Right atrium auricular region (tissue), 2 donors: ENCODE measurements at regions not wholly inside any gene's neighbourhood (a gene's known extent, or its start where the extent isn't known, plus 50 kb on each side); places are given as distances from the start of the nearest gene placed in this dataset.

Experiments
- DNase-seq: peaks from one replicate; pipeline ENCODE4 v3.0.0-alpha.2; 2019; ENCODE audit warnings: low spot score
- H3K27ac ChIP-seq, 2 donors: fragments of 200-600 bp; sonication (generic); 1 replicate in 1 of 2; 2 replicates in 1 of 2; pipeline ENCODE4 v1.5.1; 2016 to 2019
- H3K27me3 ChIP-seq, 2 donors: fragments of 200-600 bp; sonication (generic); one replicate each; pipeline versions ENCODE4 v1.5.1 to v1.6.0; 2017 to 2019
- H3K36me3 ChIP-seq: fragments of 200-600 bp; sonication (generic); one replicate; pipeline ENCODE4 v1.5.1; 2016
- H3K4me1 ChIP-seq, 2 donors: fragments of 200-600 bp; sonication (generic); one replicate each; pipeline versions ENCODE4 v1.5.1 to v1.6.0; 2017 to 2019
- H3K4me3 ChIP-seq, 2 donors: fragments of 200-600 bp; sonication (generic); 1 replicate in 1 of 2; 2 replicates in 1 of 2; pipeline ENCODE4 v1.5.1; 2017 to 2019; ENCODE audit warnings: mild to moderate bottlenecking in 1 of 2, moderate library complexity in 1 of 2
- H3K9me3 ChIP-seq, 2 donors: fragments of 200-600 bp; sonication (generic); one replicate each; pipeline ENCODE4 v1.5.1; 2019
- CTCF ChIP-seq, 2 donors: fragments of 200-600 bp; sonication (generic); IDR thresholded peaks; one replicate each; pipeline ENCODE4 v1.5.1; 2019; ENCODE audit warnings: antibody characterized with exemption in 2 of 2

GRCh38 chr4:144531841-144532240 is 114.1 kb upstream of the HHIP start:
- DNase-seq, result no peak
- Histone ChIP-seq H3K27me3 (no peaks in the 10 kb centered on the region), H3K4me1 (no peaks in the 10 kb centered on the region), H3K4me3 (no peak overlapping the region), H3K36me3 (no peaks in the 10 kb centered on the region), H3K27ac (no peak overlapping the region), H3K9me3 (no peaks in the 10 kb centered on the region)
- TF ChIP-seq CTCF (IDR thresholded peaks at IDR 0.05), result no peak

DNA sequence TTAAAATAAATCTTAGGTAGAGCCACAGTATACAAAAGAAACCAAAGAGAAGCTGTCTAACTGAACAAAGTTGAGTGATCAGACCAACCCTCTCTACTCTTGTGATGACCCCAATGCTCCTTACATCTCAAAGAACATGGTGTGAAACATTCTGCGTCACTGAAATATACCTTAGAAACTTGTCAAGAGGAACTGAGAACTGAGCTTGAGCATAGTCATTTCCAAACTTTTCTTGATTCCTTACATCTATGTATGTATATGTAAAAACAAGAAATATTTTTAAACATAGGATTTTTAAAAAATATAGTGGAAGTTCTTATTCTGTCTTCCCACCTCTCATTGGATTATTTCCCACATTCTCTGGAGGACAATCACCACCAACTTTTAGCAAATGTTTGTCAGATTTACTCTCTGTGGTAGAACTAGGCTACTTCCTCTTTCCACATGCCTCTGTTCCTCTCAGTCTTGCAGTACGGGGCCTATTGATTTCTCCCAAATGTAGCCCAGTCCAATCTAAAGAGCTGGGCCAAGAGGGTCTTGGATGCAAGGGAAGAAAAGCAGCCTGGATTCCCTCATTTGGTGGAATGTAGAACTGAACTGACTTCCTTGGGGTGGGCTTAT is 98.2 kb upstream of the HHIP start:
- Histone ChIP-seq H3K9me3 (peaks cover 0 to 8% of the 10 kb centered on the region in 2 donors), H3K27ac (no peak overlapping the region), H3K36me3 (no peaks in the 10 kb centered on the region), H3K27me3 (no peaks in the 10 kb centered on the region), H3K4me3 (no peak overlapping the region), H3K4me1 (no peaks in the 10 kb centered on the region)
- no peak for DNase-seq
- TF ChIP-seq CTCF (IDR thresholded peaks at IDR 0.05), result no peak

- TF ChIP-seq CTCF (IDR thresholded peaks at IDR 0.05), result no peak
- no peaks in the 10 kb centered on the region for H3K4me1 ChIP-seq
Observed at GRCh38 chr4:144556636-144557035, 89.3 kb upstream of the HHIP start.

DNA sequence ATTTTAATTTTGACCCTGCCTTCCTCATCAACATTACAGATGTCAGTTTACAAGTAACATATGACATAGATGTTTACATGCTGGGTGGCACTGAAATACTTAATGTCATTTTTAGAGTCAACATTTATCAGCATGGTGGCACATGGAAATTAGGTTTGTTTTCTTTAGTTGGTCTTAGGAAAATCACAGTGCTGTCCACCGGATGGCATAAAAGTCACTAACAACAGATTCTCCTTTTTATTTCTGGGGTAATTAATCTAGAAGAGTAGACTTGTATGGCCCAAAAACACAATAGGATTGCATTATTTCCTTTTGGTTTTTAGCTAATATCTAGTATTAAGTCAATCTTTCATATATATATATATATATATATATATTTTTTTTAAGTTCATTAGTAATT is 88.6 kb upstream of the HHIP start:
- H3K27me3 ChIP-seq, result no peaks in the 10 kb centered on the region
- H3K4me3 ChIP-seq, result no peak overlapping the region
- no peak for TF ChIP-seq CTCF (IDR thresholded peaks at IDR 0.05)
- H3K9me3 ChIP-seq, result no peaks in the 10 kb centered on the region
- no peak for DNase-seq
- H3K27ac ChIP-seq, result no peak overlapping the region
- H3K36me3 ChIP-seq, result no peaks in the 10 kb centered on the region
- no peaks in the 10 kb centered on the region for H3K4me1 ChIP-seq

More at GRCh38 chr4:144556636-144557035, 89.3 kb upstream of the HHIP start:
- DNase-seq, result no peak
- Histone ChIP-seq H3K27me3 (no peaks in the 10 kb centered on the region), H3K36me3 (no peaks in the 10 kb centered on the region), H3K9me3 (no peaks in the 10 kb centered on the region), H3K27ac (no peak overlapping the region), H3K4me3 (no peak overlapping the region)

- DNase-seq, result no peak
- no peaks in the 10 kb centered on the region for H3K9me3 ChIP-seq
- H3K36me3 ChIP-seq, result no peaks in the 10 kb centered on the region
- H3K4me3 ChIP-seq, result no peak overlapping the region
- no peaks in the 10 kb centered on the region for H3K4me1 ChIP-seq
- H3K27me3 ChIP-seq, result no peaks in the 10 kb centered on the region
- TF ChIP-seq CTCF (IDR thresholded peaks at IDR 0.05), result no peak
- no peak overlapping the region for H3K27ac ChIP-seq
Observed at GRCh38 chr4:144562019-144562705, 83.8 kb upstream of the HHIP start.

DNA sequence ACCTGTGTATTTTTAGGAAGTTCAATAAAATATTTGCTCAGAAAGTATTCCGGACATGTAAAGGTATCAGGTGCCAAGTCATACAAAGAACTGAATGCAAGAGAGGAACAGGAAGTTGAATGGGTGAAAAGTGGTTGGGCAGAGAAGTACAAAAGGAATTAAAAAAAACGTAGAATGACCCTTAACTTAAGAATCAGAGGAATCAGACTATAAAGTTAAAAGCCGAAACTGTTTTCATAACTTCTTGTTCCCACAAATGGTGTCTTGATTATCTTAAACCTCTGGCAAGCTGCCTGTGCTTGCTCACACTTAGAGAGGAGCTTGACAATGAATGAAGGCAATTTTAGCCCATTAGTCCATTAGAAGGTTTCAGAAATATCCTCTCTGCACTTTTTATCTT is 81.6 kb upstream of the HHIP start:
- no peak for DNase-seq
- no peaks in the 10 kb centered on the region for H3K36me3 ChIP-seq
- no peak for TF ChIP-seq CTCF (IDR thresholded peaks at IDR 0.05)
- H3K4me3 ChIP-seq, result no peak overlapping the region
- H3K4me1 ChIP-seq, result no peaks in the 10 kb centered on the region
- no peaks in the 10 kb centered on the region for H3K9me3 ChIP-seq
- H3K27ac ChIP-seq, result no peak overlapping the region
- no peaks in the 10 kb centered on the region for H3K27me3 ChIP-seq
